ENCODE measurements at regions not wholly inside any gene's neighbourhood (a gene's known extent, or its start where the extent isn't known, plus 50 kb on each side); places are given as distances from the start of the nearest gene placed in this dataset.

DNA sequence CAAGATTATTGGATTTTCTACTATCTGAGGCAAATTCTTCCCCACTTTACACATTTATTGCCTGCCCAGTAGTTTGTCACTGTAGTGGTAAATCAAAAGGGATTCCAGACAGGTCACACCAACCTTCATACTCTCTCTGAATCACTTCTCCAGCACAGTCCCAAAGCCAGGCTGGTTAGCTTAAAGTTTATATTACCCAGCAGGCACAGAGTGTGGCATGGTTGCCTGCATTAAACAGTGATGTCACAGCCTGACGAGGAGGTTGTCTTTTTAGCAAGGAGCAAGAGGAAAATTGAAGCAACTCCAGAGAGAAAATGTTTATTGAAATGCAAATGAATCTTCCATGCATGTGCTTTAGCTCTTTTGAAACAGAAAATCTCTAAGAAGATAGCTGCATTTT lies 375.5 kb upstream of the CELF2 start:
- Histone ChIP-seq H3K36me3 (no peaks in the 10 kb centered on the region), H3K9me3 (no peaks in the 10 kb centered on the region), H3K4me3 (no peak overlapping the region), H3K27me3 (ENCODE audit: low read depth) (no peaks in the 10 kb centered on the region), H3K27ac (peak overlapping the region; percentile 64), H3K4me1 (peaks cover 10% of the 10 kb centered on the region)
- ATAC-seq, result no peak
- intact Hi-C loops (cut with DNase I), result no loop called here
- DNase-seq, result no peak
- TF ChIP-seq, protein P1, sequence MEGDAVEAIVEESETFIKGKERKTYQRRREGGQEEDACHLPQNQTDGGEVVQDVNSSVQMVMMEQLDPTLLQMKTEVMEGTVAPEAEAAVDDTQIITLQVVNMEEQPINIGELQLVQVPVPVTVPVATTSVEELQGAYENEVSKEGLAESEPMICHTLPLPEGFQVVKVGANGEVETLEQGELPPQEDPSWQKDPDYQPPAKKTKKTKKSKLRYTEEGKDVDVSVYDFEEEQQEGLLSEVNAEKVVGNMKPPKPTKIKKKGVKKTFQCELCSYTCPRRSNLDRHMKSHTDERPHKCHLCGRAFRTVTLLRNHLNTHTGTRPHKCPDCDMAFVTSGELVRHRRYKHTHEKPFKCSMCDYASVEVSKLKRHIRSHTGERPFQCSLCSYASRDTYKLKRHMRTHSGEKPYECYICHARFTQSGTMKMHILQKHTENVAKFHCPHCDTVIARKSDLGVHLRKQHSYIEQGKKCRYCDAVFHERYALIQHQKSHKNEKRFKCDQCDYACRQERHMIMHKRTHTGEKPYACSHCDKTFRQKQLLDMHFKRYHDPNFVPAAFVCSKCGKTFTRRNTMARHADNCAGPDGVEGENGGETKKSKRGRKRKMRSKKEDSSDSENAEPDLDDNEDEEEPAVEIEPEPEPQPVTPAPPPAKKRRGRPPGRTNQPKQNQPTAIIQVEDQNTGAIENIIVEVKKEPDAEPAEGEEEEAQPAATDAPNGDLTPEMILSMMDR (IDR thresholded peaks at IDR 0.05), result no peak

DNA sequence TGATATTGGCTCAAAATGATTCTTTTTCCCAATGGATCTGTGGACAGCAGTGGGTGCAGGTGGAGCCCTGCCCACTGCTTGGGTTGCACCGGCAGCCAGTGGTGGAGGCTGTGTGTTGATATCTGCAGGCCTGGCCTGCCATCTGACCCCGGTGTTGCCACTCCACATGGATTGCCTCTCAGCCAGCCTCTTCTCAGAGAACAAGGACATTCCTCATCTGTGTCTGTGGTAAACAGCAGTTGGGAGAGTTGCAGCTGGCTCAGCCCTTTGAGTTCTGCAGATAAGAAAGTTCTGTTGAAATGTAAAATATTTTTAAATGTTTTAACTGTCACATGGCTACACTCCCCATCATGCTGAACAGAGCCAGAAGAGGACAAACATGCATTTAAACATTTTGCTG lies 374.9 kb upstream of the CELF2 start:
- H3K27ac ChIP-seq, result peak overlapping the region; percentile 61

DNA sequence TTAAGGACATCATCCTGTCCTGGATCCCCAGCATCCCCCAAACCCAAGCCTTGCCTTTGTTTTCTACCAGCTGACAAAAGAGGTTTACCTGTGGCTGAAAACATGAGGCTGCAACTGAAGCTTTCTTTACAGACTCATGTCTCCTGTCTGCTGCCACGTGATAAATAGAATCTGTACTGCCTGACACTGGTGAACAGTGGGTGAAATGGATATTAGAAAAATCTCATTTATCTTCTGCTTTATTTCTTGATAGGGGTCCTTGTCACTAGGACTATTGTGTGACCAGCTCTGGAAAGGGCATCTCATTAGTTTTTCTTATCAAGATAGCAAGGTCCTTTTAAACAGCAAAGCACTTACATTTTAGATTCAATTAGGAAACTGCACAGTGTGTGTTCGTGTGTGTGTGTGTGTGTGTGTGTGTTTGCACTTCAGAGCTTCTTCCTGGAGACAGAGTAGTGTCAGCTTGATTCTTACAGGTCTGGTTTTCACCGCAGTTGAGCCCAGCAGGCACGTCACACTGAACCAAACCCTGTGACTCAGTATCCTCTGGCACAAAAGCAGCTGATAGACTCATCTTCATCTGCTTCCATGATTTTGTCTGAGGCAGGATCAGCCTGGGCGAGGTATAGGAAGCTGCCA lies 373.5 kb upstream of the CELF2 start:
- TF ChIP-seq, protein P1 (IDR thresholded peaks at IDR 0.05), result no peak
- no peaks in the 10 kb centered on the region for H3K9me3 ChIP-seq
- DNase-seq (no peak), ATAC-seq (peak in 1 of 2 donors; percentile 12)
- H3K27ac ChIP-seq, result peak overlapping the region; percentile 61
- intact Hi-C loops (cut with DNase I), result no loop called here
- peaks cover 10% of the 10 kb centered on the region for H3K4me1 ChIP-seq
- H3K4me3 ChIP-seq, result no peak overlapping the region
- no peaks in the 10 kb centered on the region for H3K36me3 ChIP-seq
- no peaks in the 10 kb centered on the region for H3K27me3 ChIP-seq (ENCODE audit: low read depth)

More for the DNA sequence above, 374.9 kb upstream of the CELF2 start:
- Histone ChIP-seq H3K9me3 (no peaks in the 10 kb centered on the region), H3K4me3 (no peak overlapping the region), H3K4me1 (peaks cover 10% of the 10 kb centered on the region), H3K36me3 (no peaks in the 10 kb centered on the region), H3K27me3 (ENCODE audit: low read depth) (no peaks in the 10 kb centered on the region)
- DNase-seq, result peak; percentile 76
- TF ChIP-seq, protein P1 (IDR thresholded peaks at IDR 0.05), result no peak
- intact Hi-C loops (cut with DNase I), result no loop called here
- peak; percentile 96 to 98 for ATAC-seq

DNA sequence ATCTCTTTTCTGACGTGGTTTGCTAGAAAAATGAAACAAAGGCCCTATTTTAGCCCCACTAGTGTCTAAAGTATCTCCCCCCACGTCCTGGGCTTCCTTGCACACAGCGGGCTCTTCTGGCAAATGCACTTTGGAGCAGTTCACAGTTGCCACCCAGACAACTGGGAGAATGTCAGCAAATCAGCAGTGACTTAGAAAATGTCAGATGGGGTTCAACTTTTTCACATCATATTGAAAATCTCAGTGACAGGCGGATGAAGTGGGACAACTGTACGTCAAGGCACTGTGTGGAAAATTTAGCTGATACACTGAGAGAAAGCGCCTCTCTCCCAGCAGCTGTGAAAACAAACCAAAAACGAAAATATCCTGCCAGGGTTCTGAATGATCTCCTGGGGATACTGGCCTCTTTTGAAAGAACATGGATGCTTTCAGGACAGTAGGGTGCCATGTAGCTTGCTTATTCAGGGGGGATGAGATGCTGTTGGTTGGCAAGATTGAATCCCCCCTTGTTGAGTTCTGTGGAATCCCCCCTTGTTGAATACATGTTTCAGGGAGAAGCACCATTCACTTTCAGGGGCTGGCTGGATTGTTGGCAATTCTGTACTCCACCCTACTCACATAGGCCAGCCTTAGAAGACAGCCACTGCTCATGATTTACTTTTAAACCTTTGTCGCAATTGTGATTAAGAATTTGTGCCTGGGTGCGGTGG lies 372.8 kb upstream of the CELF2 start:
- H3K9me3 ChIP-seq, result no peaks in the 10 kb centered on the region
- no peak overlapping the region for H3K27ac ChIP-seq
- ATAC-seq, result no peak

DNA sequence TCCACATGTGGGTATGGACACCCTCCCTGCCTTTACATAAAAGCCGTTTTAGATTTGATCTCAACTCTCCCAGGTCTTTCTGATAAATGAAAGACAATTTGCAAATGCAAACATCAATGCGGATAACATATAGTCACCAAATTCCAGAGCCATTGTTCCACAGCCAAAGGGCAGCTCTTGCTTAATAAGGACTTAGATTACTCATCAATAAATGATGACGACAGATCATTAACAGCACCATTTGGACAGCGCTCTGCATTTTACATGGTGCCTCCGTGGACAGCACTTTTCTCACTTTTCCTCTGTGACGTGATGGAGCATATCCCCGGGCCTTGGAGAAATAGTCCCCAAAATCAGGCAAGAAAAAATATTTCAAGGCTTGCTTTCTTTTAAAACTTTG lies 370.3 kb upstream of the CELF2 start:
- intact Hi-C loops (cut with DNase I), result no loop called here
- no peaks in the 10 kb centered on the region for H3K36me3 ChIP-seq
- H3K9me3 ChIP-seq, result no peaks in the 10 kb centered on the region
- no peak overlapping the region for H3K27ac ChIP-seq
- TF ChIP-seq, protein P1 (IDR thresholded peaks at IDR 0.05), result no peak
- DNase-seq (no peak), ATAC-seq (no peak)
- no peaks in the 10 kb centered on the region for H3K27me3 ChIP-seq (ENCODE audit: low read depth)
- H3K4me3 ChIP-seq, result no peak overlapping the region
- peaks cover 4% of the 10 kb centered on the region for H3K4me1 ChIP-seq

More for the DNA sequence above, 372.8 kb upstream of the CELF2 start:
- TF ChIP-seq, protein P1 (IDR thresholded peaks at IDR 0.05), result no peak
- intact Hi-C loops (cut with DNase I), result no loop called here
- H3K4me3 ChIP-seq, result no peak overlapping the region
- H3K4me1 ChIP-seq, result peaks cover 10% of the 10 kb centered on the region
- H3K36me3 ChIP-seq, result no peaks in the 10 kb centered on the region
- no peak for DNase-seq
- no peaks in the 10 kb centered on the region for H3K27me3 ChIP-seq (ENCODE audit: low read depth)
